GM21737 (cell line): ENCODE measurements at regions not wholly inside any gene's neighbourhood (a gene's known extent, or its start where the extent isn't known, plus 50 kb on each side); places are given as distances from the start of the nearest gene placed in this dataset.
"Not testable (repeated sequence)": the region's sequence is repeated elsewhere in the genome, so short reads cannot be mapped to it uniquely, and the experiment has no call there.

Experiments used
- ATAC-seq: cut with Tn5 transposase; IDR thresholded peaks from one replicate; pipeline ENCODE4 v1.9.1; 2021; ENCODE audit warnings: mild to moderate bottlenecking, moderate library complexity; ENCODE audit not compliant: unreplicated experiment

GRCh38 chrX:39261446-39262147 is 460.3 kb downstream of the MID1IP1 start:
- no peak for ATAC-seq

DNA sequence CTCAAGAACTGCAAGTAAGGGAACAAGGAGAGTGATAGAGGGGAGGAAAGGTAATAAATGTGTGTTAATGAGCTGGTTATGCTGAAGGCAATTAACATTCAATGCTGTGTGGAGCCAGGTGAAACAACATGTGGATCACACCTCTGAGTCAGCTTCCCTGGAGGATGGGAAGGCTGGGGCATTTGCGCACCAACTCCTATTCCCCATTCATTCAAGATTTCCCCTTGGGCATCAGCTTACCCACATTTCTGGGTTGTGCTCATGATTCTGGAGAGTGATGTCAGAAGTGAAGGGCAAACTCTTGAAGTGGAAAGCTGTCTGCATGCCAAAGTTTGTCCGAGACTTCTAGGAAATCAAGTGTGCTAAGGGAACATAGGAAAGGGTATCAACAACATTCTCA is 461.4 kb downstream of the MID1IP1 start:
- ATAC-seq, result no peak

GRCh38 chrX:39264023-39264422 is 462.8 kb downstream of the MID1IP1 start:
- no peak for ATAC-seq

- ATAC-seq, result no peak
Observed at GRCh38 chrX:39267176-39267575, 465.9 kb downstream of the MID1IP1 start.

DNA sequence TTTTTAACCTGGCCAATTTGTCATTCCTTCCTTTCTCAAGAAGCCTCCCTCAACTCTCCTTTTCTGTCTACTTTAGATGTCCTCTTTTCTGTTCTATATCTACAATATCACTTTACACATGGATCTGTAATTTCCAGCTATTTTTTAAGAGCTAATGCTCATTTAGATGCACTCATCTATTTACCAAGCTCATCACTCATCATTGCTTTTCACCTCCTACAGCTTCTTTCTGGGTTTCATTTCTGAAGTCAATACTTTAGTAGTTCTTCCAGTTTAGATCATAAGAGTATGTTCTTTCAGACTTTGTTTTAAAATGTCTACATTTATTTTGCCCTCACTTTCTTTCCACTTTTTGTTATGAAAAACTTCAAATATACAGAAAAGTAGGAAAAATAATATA is 466.9 kb downstream of the MID1IP1 start:
- no peak for ATAC-seq

GRCh38 chrX:39275500-39276068 is 474.3 kb downstream of the MID1IP1 start:
- ATAC-seq, result no peak

- not testable (repeated sequence) for ATAC-seq
Observed at GRCh38 chrX:39277685-39278390, 476.6 kb downstream of the MID1IP1 start.

- ATAC-seq, result no peak
Observed at GRCh38 chrX:39283239-39283638, 482.0 kb downstream of the MID1IP1 start.

GRCh38 chrX:39288592-39288991 is 487.3 kb downstream of the MID1IP1 start:
- no peak for ATAC-seq

GRCh38 chrX:39289827-39290226 is 488.6 kb downstream of the MID1IP1 start:
- ATAC-seq, result no peak

DNA sequence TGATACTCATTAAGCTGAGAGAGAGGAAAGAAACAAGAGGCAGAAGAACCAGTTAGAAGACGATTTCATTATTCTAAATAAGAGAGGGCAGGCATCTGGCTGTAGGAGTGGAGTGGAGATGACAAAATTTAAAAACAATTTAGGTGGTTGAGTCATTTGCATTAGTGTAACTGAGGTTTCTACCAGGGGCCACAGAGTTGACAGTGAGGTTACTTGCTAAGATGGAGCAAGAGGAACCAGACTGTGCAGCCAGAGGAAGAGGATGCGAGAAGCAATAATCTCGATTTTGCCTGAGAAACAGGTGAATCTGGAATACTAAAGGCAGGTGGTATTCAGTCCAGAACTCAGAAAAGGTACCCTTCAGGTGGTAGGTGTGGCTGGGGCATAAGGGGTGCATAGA is 491.9 kb downstream of the MID1IP1 start:
- no peak for ATAC-seq

DNA sequence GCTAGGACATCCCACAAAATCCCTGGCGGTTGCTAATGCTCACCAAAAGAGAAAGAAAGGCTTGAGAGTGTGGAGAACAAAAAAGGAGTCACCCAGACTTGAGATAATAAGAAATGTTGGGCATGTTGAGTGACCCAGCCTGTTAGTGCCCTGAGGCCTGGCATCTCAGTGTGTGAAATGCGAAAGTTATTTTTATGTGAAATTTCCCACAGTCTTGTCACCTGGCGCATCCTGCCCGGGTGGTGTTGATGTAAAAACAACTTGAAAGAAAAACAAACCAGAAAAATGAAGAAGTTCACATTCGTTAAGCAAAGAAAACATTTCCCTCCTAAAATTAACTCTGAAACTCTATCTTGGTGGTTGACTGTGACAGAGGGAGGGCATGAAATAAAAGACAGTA is 495.2 kb downstream of the MID1IP1 start:
- no peak for ATAC-seq

DNA sequence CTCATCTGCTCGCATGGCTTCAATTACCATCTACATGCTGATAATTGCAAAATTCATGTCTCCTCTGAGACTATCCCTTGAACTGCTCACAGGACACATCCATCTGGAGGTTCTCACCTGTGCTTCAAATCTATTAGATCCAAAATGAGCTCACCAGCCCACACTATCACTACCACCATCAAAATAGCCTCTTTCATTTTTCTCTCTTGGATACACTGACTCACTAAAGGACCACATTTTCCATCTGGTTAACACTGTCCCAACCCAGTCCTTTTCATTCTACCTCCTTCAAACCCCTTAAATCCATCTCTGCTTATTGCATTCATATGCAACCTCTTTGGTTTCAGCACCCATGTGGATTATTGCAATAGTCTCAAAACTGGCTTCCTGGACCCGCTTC is 497.6 kb downstream of the MID1IP1 start:
- ATAC-seq, result no peak

GRCh38 chrX:39299615-39300014 is 498.4 kb downstream of the MID1IP1 start:
- ATAC-seq, result no peak

- no peak for ATAC-seq
Observed at GRCh38 chrX:39301036-39301435, 499.8 kb downstream of the MID1IP1 start.

DNA sequence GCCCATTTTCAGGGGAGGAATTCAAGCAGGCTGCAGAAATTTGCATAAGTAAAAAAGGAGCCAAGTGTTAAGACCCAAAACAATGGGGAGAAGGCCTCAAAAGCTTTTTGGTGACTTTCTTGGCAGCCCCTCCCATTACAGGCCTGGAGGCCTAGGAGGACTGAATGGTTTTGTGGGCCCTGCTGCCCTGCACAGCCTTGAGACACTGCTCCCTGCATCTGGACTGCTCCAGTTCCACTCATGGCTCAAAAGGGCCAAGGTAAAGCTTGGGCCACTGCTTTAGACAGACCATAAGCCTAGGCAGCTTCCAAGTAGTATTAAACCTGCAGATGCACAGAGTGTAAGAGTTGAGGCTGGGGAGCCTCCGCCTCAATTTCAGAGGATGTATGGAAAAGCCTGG is 501.6 kb downstream of the MID1IP1 start:
- no peak for ATAC-seq

DNA sequence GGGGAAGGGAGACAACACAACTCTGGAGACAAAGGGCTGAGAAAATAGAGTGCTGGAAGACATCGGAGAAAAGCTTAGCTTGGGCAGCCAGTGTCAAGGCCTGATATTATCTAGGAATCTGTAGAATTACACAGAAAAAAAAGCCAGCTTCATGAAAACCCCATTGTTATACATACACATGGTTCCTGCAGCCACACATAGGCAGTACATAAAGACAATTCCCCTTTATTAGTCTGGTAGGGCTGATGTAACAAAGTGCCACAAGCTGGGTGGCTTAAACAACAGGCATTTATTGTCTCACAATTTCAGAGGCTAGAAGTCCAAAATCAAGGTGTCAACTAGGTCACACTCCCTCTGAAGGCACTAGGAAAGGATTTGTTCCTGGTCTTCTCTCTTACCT is 503.5 kb downstream of the MID1IP1 start:
- ATAC-seq, result no peak

GRCh38 chrX:39307488-39307887 is 506.2 kb downstream of the MID1IP1 start:
- no peak for ATAC-seq

DNA sequence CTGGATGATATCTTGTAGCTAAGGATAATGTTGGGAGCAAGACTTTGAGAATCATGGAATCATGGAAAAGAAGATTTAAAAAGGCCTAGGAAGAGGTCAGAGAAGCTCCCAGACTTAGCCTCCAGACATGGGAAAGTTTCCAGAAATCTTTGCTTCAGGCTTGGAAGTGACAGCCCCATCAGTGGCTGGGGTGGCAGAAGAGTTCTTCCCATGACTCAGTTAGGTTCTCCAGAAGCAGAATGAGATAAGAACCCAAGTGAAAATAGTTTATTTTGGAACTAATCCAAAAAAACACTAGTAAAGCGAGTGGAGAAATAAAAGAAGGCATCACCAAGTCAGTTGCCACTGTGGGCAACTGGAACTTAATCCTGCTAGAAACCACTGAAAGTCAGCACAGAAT is 506.9 kb downstream of the MID1IP1 start:
- no peak for ATAC-seq

DNA sequence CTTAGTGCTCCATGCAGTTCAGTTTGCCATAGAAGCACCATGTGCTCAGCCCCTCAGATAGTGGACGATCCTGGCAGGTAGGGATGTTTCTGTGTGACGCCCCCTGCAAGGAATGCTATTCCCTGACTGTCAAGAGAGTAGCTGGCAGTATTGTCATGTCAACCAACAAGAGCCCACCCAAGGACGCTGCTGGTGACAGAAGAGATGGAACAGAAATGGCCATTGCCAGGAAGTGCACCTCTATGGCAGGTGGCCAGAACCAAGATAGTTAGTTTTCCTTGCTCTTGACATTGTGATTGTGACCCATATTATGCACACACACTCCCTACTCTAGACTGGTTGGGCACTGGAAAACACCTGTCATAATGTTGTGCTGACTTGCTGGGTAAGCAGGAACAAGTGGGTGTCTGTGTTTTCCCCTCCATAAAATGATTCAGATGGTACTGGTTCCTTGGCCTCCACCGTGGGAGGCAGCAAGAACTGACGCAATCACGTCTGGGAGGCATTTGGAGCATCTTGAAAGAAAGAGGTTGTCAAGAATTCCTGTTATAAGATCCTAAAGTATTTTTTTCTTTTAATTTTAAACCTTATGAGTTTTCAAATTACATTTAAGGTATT is 507.9 kb downstream of the MID1IP1 start:
- no peak for ATAC-seq

DNA sequence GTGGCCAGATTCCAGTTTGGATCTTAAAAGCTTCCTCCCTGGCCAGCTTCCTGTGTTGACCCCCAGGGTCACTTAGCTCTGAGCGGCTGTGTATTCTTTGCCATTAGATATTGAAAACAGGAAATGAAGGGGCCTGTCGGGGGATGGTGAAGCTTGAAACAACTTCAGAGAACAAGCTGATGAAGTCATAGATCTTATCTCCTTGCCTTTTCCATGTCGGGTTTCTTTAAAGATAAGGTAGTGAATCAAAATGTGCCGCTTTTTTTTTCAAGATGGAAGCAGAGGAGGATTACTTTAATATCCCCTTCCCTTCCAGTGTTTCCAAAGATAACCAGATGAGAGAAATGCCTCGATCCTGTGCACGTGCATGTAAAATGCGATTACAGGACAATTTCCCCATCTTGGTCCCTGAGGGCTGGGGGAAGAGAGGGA is 508.5 kb downstream of the MID1IP1 start:
- ATAC-seq, result no peak

DNA sequence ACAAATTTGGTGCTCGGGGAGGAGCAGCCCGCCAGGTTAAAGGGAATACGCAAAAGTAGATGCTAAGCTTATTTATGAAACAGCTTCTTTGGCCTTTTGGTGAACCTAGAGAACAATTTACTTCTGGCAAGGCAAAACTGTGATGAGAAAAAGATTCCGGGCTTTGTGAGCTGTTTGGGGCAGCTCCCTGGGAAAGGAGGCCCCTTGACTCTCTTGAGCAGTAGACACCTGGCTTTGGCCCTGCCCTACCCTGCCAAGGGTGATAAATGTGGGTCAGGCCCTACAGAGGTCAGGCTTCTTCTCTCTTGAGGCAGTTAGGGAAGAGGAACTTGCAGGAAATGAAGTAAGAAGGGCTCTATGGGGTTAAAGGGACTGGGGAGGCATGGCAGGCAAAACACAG is 509.6 kb downstream of the MID1IP1 start:
- ATAC-seq, result no peak
